Stimulated activated CD4-positive, alpha-beta T cell treated with anti-CD3 and anti-CD28 coated beads, TNF-alpha, amount 100 ng/mL, for 24 hours (primary cell): ENCODE measurements at regions not wholly inside any gene's neighbourhood (a gene's known extent, or its start where the extent isn't known, plus 50 kb on each side); places are given as distances from the start of the nearest gene placed in this dataset.
"Not testable (repeated sequence)": the region's sequence is repeated elsewhere in the genome, so short reads cannot be mapped to it uniquely, and the experiment has no call there.

Experiments
- DNase-seq, 3 experiments: peaks; one replicate each; pipeline ENCODE4 v3.0.0-alpha.2; 2020; ENCODE audit warnings: low read depth in 3 of 3

DNA sequence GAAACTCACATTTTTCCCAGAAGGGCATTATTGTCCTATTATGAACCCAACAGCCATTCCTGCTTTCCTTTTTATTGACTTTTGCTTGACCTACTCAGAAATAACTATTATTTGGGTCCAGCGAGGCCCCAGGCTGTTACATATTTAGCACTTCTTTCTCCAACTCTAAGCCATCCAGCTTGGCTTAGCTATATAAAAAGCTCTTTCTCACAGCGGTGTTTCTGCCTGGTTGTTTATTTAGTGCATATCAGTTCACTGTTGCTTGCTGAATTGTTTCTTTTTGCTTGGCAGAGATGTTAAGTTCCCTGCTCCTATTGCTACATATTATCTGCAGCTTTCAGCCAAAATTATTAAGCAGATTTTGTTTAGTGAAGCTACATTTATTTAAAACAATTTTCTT lies 1156.8 kb upstream of the SEMA6A start:
- DNase-seq = no peak

DNA sequence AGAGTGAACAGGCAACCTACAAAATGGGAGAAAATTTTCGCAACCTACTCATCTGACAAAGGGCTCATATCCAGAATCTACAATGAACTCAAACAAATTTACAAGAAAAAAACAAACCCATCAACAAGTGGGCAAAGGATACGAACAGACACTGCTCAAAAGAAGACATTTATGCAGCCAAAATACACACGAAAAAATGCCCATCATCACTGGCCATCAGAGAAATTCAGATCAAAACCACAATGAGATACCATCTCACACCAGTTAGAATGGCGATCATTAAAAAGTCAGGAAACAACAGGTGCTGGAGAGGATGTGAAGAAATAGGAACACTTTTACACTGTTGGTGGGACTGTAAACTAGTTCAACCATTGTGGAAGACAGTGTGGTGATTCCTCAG lies 1146.2 kb upstream of the SEMA6A start:
- not testable (repeated sequence) for DNase-seq

DNA sequence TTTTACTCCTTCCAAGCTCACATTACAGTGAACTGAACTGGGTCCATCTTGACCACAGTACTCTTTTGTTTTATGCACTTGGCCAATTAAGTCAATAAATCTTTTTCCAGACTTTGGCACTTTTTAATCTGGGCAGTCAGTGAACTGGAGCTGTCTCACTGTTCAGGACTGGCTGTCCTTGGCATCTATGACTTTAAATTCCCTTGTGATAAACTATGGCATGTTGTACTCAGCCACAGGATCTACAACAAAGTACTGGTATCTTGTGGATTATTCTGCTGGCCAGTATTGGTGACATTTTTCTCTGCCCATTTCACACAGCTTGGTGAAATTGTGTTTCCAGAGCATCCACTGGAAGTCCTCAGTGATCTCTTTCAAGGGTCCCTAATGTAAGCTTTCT lies 1144.8 kb upstream of the SEMA6A start:
- no peak for DNase-seq

DNA sequence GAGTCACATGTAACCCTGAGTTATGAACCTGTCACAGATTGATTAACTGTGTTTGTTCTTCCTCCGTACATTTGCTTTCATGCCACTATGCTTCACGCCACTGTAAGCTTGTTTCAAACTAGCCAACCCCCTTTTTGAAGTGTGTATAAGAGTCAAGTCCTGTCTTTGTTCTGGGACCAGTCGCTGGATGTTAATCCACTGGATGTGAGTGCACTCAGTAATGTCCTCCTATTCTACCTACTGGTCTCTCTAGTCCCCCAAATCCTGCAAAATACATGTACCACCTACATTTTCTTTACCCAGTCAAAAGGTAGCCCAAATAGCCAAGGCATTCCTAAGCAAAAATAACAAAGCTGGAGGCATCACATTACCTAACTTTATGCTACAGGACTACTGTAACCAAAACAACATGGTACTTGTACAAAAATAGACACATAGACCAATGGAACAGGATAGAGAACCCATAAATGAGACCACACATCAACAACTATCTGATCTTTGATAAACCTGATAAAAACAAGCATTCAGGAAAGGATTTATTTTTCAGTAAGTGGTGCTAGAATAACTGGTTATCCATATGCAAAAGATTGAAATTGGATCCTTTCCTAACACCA lies 1139.1 kb upstream of the SEMA6A start:
- no peak for DNase-seq

DNA sequence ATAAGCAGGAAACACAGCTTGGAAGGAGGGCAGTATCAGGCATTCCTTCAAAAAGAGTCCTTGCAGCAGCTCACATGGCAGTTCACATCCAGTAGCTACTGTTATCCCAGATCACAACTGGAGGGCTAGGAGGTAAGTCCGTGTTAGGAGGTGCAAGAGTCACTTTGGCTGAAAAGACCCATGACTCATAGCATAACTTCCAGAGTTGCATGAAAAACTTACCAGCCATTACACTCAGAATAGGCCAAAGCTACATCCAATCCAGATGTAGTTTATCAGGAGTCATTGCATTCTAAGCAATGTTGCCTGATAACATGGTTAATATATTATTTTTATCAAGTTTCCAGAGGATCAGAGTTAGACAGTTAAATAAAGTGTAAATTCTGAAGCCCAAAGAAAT lies 1126.4 kb upstream of the SEMA6A start:
- no peak for DNase-seq

DNA sequence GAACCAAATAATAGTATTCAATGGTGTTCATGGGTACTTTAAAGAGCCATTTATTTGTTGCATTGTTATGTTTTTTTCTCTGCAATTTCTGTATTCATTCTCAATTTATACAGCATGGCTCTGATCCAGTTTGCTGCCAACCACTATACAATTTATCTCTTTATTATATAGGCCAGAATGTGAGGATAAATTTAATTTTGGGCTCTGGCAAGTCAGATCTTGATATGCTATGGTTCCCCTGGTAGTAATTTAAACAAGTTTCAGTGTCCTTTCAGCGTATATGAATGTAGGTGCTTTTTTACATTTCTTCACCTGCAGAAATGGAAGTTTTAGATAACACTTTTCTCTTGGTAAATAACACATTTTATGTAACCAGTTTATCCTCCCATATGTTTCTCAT lies 1118.0 kb upstream of the SEMA6A start:
- DNase-seq = no peak

DNA sequence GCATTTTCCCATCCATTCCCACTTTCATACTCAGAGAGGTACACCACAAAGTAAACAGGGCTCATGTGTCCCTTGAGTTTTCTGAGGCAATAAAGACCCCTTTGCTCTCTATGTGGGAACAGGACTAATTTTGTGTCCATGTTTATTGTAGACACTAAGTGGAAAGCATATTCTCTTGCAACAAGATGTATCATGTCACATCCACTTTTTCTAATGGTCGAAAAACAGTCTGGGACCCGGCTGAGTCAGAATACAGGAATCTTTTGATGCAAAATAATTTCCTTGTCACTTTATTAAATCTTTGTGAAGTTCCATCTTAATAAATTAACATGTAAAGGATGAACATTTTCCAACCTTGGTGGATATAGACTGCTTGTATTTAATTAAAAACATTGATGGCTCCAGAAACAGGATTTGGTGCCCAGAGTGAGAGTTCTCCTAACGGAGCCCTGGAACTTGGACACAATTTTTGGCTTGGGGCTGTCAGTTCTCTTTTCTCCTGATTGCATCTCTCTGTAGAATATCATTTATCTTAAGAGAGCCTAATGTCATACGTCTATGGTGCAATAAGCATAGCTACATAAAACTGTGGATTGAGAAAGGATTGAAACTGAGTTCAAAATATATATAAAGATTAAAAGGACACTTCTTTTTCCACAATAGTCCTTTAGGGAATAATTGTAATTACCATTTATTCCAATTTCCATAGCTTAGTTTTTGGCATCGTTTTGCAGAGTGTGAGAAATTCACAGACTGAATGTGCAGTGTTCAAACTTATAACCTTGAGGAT lies 1116.7 kb upstream of the SEMA6A start:
- DNase-seq = no peak

DNA sequence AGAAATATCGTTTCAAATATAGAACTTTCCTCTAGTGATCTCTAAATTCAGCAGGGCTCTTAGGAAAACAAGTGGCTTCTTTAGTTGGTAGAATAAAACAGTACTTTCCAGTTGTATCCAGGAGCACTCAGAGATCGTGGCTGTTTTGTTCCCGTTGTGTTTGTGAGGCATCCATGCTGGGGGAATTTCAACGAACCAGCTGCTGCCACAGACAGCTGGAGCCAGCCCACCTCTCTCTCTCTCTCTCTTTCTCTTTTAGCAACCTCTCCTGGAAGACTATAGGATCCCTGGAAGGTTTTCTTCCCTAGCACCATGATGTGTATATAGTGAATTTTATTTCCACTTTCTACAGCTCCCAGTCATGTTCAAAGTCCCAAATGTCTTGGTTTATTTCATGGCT lies 1116.0 kb upstream of the SEMA6A start:
- no peak for DNase-seq

DNA sequence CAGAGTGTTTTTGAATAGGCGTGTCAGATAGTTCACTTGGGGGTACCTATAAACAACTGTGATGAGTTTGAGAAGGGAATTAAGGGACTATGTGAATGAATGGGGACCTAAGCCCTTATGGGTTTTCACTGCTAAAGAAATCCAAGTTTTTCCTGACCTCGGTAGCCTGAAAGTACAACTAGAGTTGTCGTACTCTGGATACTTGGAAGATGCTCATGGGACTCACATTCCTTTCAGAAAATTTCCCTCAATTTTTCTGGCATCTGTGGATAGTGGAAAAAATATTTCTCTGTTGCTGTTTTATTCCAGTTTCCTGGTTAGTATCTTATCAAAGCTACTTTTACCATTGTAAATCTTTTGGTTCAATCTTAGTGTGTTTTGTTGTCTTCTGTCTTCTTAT lies 1112.3 kb upstream of the SEMA6A start:
- DNase-seq = no peak

DNA sequence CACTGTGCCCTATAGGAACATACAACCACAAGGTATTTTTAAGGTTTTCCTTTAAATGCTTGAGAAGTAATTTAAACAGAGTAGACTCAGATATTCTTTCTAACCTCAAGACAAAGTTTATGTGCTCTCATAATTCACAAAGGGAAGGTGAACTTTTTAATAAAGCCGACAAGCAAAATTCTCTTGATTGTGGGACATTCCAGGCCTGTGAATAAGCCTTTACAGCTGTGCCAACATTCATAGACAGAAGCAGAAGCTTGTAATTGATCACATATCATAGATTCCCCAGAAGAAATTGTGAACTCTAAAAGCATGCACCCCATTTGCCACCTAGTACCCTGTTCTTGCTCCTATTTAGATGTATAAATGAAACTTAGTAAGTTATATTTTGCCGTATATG lies 1107.8 kb upstream of the SEMA6A start:
- no peak for DNase-seq

DNA sequence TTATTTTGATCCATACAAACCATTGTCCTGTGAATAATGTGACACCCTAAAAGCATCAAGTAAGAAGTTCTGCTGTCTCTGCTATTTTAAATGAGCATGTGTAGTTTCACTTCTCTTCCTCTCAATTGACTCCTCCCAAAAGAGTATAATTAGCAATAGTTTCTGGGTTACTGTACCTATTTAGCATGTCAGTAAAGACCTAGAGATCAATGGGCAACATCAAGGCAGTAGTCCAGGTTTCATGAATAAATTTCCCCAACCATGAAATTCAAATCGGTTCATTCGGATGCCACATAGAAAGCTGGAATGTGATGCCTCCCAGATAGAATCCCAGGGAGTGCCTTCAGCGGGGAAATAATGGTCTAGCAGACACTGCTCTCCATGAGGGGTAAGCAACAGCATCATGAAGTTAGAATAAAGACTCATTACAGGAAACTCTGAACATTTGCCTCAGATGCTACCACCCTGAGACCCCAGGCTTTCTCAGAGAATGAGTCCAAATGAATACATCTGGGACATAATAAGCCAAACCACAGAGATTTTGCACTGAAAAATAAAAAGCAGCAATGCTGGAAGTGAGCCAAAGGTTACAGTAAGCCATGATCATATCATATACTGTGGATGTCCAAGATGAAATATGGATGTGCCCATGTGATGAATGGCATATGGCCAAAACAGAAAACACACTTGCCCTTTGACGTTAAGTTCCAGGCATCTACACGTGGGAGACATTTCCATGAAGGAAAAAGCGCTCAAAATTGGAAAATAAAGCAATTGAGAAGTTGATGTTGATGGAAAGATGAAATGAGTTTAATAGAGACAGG lies 1107.0 kb upstream of the SEMA6A start:
- no peak for DNase-seq

DNA sequence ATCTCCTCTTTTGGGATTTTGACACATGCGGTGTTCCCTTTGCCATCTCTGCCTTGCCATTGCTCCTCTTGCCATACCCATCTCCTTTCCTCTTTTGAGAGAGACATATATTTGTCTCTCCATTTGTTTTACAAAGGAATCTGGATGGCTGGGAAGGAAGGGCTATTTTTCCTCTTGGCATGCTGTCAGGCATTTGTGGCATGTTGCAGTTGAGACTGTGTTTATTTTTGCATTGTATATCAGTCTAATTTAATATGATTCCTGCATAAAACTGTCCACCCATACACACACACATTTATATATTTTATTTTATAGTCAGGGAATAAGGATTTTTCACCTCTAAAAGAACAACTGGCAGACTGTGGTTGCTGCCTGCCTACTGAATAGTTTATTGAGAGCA lies 1105.8 kb upstream of the SEMA6A start:
- DNase-seq = no peak

DNA sequence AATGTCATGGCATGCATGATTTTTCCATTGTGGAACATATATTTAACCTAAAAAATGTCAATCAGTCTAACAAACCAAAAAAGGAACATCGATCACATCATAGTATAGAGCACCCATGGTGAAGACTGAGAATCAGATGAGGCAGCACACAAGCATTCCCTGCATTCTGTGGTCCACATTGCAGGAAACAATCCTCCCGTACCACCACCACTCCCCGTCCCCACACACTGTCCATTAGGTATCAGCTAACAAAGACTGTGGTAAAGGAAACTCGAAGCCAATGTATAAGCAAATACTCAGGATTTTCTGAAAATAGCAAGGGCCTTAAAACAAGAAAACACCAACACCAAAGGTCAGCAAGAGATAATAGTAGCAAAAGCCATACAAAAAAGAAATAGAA lies 1104.4 kb upstream of the SEMA6A start:
- DNase-seq = no peak

DNA sequence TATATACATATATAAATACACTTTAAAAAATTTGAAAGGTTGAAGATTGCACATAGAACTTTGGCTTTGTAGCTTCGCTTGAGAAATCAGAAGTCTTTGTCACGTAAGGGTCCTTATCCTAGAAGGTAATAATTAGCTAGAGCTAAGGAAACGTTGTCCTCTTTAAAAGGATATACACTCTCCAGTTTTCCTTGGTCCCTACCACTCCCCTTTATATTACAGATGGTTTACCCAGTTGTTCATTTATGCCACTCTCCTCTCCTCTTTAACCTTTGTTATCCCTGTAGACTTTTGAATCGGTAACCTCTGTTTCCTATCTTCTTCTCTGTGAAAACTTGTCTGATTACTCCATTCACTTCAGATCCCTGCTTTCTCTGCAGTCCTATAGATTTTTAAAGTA lies 1101.0 kb upstream of the SEMA6A start:
- DNase-seq = no peak

DNA sequence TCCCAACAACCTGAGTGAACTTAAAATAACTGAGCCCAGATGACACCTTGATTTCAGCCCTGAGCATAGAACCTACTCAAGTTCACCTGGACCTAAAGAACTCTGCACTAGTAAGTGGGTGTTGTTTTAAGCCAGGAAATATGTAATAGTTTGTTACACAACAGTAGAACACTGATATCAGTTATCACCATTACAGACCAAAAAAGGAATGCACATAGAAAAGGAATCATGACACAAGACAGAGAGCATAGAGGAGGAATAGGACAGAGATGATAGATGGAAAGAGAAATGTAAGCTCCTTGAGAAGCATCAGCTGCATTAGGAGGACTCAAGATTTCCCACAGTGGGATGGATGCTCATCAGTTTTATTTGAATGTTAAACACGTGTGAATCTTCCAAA lies 1096.9 kb upstream of the SEMA6A start:
- DNase-seq = no peak

DNA sequence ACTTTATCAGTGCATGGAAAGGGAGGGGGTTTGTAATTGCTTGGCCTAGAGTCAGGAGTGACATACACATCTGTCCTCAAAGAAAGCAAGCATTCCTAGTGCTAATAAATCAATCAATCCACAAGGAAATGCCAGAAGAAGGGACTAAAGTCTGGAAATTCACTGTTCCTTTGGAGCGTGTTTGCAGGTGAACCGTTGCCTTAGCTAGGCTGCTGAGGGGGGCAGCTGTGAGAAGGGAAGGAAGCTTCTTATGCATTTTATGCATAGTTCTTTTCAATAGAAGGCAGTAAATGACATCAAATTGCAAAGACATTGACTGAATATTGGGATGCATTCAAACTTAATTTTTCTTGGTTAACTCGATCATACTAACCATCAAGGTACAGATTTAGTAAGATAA lies 1092.5 kb upstream of the SEMA6A start:
- DNase-seq = no peak

DNA sequence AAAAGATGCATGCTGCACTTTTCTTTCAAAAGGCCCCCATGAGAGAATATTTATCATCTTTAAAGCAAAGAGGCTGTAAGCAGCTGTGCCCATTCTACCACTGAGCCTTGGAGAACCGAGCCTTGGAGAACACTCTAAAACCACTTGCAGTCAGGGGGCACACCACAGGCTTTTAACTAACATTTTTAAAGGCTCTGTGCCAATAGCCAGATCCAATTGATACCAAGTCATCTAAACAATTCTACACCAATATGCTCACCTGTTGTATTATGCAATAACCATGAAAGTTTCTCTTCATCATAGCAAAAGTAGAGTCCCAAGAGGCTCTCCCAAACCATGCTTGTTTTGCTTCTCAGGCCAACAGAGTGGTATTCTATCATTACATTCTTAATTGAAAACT lies 1090.5 kb upstream of the SEMA6A start:
- DNase-seq = no peak

DNA sequence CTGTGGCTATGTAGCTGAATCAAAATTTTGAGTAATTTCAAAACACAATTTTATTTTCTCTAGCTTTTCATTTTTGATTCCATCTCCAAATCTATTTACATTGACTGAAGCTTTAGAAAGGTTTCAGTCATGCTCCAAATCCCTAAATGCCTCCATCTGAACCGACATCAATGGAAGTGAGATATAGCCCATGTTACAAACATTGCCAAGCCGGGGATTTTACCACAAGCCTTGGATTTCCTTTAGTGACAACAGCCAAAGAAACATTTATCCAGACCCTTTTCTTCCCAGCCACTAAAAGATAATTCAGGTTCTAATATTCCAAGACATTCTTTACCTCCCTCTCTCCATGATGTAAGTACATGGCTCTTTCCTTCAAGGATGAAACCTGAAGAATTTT lies 1087.7 kb upstream of the SEMA6A start:
- no peak for DNase-seq

DNA sequence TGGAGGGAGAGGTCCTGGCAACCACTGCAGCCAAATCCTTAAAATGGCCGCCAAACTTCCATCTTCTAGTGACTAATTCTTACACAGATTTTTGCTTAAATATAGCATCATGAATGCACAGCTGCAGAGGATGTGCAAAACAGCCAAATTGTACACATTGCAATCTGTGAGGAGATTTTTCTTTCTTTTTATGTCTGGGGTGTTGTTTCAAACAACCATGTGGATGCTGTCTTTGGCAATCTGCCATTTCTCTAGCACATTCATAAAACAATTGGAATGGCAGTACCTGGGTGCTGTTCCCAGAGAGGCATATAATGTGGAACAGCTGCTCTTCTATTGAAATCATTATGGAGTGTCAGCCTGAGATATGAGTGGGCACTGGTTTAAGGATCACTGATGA lies 1082.9 kb upstream of the SEMA6A start:
- no peak for DNase-seq

DNA sequence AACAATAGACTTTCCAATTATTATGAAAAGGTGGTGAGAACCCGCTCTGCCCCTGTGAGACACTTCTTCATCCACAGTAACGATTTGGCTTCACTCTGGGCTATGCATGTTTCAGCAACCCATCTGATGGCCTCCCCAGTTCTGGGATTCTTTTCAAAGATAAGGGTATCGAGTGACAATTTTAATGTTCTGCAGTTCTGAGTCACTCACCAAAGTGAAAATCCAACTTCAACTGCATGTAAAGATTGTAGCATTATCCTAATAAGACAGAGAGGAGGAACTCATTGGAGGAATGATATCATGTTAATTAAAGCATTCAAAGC lies 1078.3 kb upstream of the SEMA6A start:
- no peak for DNase-seq

DNA sequence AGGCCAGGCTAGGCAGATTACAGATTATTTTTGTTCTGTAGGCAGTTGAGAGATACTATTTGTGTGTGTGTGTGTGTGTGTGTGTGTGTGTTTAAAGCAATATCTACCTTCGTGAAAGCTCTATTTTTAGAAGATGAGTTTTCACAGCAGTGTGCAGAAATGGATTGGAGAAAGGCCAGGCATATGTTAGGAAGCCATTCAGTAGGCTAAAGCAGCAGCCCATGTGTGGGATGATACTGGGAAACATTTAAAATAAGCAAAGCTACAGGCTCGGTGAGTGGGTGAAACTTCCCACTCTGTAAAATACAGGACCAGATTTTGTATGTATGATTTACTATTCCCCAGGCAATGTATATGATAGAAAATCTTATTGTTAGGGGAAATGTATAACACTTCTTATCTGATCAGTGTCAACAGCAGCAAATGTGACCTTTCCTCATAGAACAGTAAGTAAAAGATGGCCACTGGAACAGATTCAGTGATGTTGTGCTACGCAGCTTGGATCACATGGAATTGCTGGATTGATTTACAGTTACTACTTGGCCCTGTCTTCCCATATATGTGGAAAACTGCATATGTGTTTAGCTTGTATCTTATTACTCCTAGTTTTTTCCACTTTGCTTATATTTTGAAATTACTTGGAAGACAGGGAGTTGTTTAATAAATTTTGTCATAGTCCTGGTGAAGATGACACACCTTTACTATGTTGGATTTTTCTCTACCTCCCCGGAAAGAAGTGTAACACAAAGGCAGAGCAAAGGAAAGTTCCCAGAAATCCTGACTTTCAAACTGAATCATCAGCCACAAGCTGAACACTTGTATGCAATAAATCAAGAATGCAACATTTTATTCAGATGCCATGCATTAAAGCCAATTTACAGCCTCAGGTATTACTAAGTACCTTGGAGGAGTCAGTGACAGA lies 1077.7 kb upstream of the SEMA6A start:
- DNase-seq = no peak

DNA sequence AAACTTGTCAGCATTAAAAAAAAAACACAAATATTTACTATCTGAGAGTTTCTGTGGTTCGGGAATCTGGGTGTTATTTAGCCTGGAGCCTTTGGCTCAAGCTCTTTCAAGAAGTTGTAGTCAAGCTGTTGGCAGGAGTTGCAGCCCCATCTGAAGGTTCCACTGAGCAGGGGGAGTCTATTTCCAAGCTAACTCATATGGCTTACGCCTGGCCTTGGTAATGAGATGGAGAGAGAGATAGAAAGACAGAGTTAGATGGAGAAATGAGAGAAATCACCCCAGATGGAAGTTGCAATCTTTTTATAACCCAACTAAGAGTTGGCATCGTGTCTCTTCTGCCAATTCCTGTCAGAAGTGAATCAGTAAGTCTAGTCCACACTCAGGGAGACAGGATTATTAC lies 1075.2 kb upstream of the SEMA6A start:
- DNase-seq = no peak
